IgD-negative memory B cell (primary cell): ENCODE measurements at regions not wholly inside any gene's neighbourhood (a gene's known extent, or its start where the extent isn't known, plus 50 kb on each side); places are given as distances from the start of the nearest gene placed in this dataset.

Experiments
- H3K27ac Mint-ChIP-seq, 3 donors: one replicate each; pipeline ENCODE4 v1.8.0; 2020 to 2022; ENCODE audit warnings: mild to moderate bottlenecking in 3 of 3, mixed read lengths in 3 of 3, moderate library complexity in 1 of 3
- H3K27me3 Mint-ChIP-seq: one replicate; pipeline ENCODE4 v1.8.0; 2021; ENCODE audit warnings: mixed read lengths
- H3K36me3 Mint-ChIP-seq: one replicate; pipeline ENCODE4 v1.8.0; 2020; ENCODE audit warnings: mild to moderate bottlenecking, mixed read lengths
- H3K4me1 Mint-ChIP-seq, 3 donors: one replicate each; pipeline ENCODE4 v1.8.0; 2020 to 2022; ENCODE audit warnings: mixed read lengths in 3 of 3, mild to moderate bottlenecking in 1 of 3
- H3K4me3 Mint-ChIP-seq, 4 donors: one replicate each; pipeline ENCODE4 v1.8.0; 2020 to 2022; ENCODE audit warnings: mild to moderate bottlenecking in 4 of 4, mixed read lengths in 4 of 4, moderate library complexity in 3 of 4
- H3K9me3 Mint-ChIP-seq, 3 donors: one replicate each; pipeline ENCODE4 v1.8.0; 2020 to 2021; ENCODE audit warnings: mixed read lengths in 3 of 3, mild to moderate bottlenecking in 1 of 3

DNA sequence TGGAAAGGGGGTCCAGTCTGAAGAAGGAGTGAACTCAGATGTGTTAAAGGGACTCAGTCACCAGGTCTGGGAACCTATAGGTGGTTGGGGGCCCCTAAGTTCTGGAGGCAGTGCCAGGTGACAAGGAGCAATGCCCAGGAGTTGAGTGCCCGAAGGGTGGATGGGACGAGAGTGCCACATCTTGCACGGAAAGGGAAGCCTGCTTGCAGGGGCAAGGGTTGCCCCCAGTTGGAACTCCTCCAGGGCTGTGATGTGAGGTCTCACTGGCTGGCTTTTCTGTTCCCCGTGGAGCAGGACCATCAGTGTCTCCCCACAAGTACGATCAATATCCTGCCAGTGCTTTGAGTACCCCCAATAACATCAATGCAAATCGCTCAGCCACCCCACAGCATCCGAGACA lies 107.3 kb downstream of the TOMM20 start:
- no peak overlapping the region for H3K27ac Mint-ChIP-seq
- H3K4me1 Mint-ChIP-seq, result peaks cover 0 to 16% (median 4%) of the 10 kb centered on the region in 3 donors
- no peaks in the 10 kb centered on the region for H3K36me3 Mint-ChIP-seq
- H3K9me3 Mint-ChIP-seq, result no peaks in the 10 kb centered on the region
- H3K4me3 Mint-ChIP-seq, result no peak overlapping the region
- H3K27me3 Mint-ChIP-seq, result no peaks in the 10 kb centered on the region

DNA sequence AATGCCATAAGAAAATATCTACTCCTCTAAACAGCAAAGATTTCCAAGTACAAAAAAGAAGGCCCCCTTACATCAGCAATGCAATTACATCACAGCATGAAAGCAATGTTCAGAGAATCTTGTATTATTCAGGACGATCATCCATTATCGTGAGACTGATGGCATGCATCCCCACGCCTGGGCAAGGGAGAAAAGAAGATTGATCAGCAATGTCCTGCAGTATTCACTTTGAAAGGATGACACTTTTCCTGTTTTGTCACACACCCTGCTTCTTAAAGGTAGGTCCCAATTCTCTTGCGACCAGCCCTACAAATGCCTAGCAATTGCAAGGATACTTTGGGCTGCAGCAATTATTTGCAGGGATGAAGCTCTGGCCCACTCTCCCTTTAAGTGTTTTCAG lies 108.7 kb downstream of the TOMM20 start:
- Mint-ChIP-seq H3K4me3 (no peak overlapping the region), H3K36me3 (no peaks in the 10 kb centered on the region), H3K9me3 (no peaks in the 10 kb centered on the region), H3K4me1 (peaks cover 9 to 24% (median 14%) of the 10 kb centered on the region in 3 donors), H3K27ac (no peak overlapping the region), H3K27me3 (no peaks in the 10 kb centered on the region)

DNA sequence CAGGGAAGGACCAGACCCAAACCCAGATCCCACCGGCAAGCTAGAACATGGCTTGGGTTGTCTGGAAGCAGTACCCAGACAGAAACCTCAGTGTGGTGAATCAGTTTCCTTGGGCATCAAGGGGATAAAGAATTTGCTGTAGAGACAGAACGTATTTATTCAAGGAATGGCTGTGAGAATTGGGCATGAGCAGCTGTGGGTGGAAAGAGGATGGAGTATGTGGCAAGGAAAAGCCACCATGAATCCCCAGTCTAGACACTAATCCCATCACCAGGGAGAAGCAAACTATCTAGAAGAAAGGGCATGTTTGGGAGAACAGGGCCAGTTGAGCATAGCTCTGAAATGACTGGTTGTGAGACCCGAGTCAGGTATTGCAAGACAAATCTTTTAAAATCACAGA lies 109.2 kb downstream of the TOMM20 start:
- H3K4me1 Mint-ChIP-seq, result peaks cover 13 to 27% (median 18%) of the 10 kb centered on the region in 3 donors
- no peak overlapping the region for H3K27ac Mint-ChIP-seq
- H3K27me3 Mint-ChIP-seq, result no peaks in the 10 kb centered on the region
- H3K36me3 Mint-ChIP-seq, result no peaks in the 10 kb centered on the region
- no peaks in the 10 kb centered on the region for H3K9me3 Mint-ChIP-seq
- H3K4me3 Mint-ChIP-seq, result peak overlapping the region in 1 of 4 donors; percentile 17

DNA sequence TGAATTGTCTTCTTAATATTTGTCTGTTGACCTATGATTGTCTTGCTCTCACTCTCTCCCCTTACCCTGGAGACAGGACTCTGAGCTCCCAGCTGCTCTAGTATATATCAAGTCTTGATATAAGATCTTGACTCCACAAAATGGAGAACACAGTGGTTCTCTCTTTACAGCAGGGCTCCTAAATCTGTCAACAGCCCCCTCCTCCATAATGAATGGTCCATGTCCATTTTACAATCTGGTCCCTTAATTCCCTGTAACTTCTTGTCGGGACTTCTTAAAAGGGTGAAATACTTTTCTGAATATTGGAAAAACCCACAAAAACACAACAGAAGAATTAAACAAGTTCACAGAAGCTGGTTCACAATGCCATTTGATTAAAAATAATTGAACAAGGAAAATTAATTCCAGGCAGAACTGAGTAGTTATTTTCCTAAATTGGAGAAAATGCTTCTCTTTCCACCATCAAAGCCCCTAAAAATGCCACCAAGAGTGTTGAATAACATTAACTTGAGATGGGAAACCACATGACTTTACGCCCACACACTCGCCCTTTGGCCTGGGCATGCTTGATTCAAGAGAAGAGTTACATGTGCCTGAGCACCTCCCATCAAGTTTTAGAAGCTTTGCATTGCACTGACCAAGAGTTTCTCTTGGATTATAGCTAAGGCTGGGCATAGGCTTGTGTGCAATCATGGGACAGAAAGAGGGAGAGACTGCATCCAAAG lies 109.8 kb downstream of the TOMM20 start:
- Mint-ChIP-seq H3K27ac (no peak overlapping the region), H3K27me3 (no peaks in the 10 kb centered on the region), H3K4me1 (peaks cover 18 to 31% (median 24%) of the 10 kb centered on the region in 3 donors), H3K36me3 (no peaks in the 10 kb centered on the region), H3K4me3 (peak overlapping the region in 1 of 4 donors; percentile 17), H3K9me3 (no peaks in the 10 kb centered on the region)

DNA sequence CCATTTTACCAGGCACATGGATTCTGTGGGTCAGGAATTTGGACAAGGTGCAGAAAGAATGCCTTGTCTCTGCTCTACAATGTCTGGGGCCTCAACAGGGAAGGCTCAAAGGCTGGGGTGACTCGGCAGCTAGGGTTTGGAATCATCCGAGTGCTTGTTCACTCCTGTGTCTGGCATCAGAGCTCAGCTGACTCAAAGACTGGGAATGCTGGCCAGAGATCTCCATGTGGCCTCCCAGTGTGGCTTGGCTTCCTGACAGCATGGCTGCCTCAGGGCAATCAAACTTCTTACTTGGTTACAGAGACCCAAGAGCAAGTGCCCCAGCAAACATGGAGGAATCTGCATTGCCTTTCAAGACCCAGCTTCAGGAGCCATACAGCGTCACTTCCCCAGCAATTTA lies 110.5 kb downstream of the TOMM20 start:
- Mint-ChIP-seq H3K4me1 (peaks cover 18 to 33% (median 27%) of the 10 kb centered on the region in 3 donors), H3K4me3 (peak overlapping the region in 1 of 4 donors; percentile 13), H3K27ac (no peak overlapping the region), H3K9me3 (no peaks in the 10 kb centered on the region), H3K36me3 (no peaks in the 10 kb centered on the region), H3K27me3 (no peaks in the 10 kb centered on the region)

DNA sequence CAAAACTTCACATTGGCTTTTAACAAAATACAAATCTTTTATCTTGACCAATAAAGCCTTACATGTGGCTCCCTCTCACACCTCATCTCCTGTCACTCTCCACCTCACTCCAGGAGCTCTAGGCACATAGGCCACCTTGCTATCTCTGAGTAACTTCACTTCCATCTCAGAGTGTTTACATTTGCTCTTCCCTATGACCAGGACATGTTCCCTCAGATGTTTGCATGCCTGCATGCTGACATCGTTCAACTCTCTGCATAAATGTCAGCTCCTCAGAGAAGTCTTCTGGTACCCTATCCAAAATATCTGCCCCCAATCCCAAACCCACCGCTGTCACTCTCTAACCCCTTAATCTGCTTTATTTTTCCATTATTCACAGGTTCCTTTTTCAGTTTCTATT lies 110.9 kb downstream of the TOMM20 start:
- no peaks in the 10 kb centered on the region for H3K27me3 Mint-ChIP-seq
- H3K4me3 Mint-ChIP-seq, result peak overlapping the region in 1 of 4 donors; percentile 13
- peak overlapping the region in 1 of 3 donors; percentile 4 for H3K27ac Mint-ChIP-seq

DNA sequence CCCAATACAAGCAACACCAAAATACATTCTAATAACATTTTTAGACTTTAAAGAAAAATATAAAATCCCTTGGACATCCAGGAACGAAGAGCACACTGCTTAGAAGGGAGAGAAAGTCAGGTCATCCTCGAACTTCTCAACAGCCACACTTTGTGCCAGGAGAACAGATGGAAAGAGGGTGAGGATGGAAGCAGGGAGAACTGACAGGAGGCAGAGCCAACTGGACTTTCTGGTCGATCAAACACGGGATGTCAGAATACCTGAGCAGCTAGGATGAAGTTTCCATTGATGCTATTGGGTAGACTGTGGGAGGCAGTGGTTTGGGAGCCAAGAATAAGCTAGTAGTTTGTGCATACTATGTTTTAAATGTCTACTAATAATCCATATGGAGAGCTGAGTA lies 111.4 kb downstream of the TOMM20 start:
- no peaks in the 10 kb centered on the region for H3K27me3 Mint-ChIP-seq
- peaks cover 23 to 42% (median 33%) of the 10 kb centered on the region in 3 donors for H3K4me1 Mint-ChIP-seq
- H3K4me3 Mint-ChIP-seq, result no peak overlapping the region
- H3K9me3 Mint-ChIP-seq, result no peaks in the 10 kb centered on the region
- H3K36me3 Mint-ChIP-seq, result no peaks in the 10 kb centered on the region
- peak overlapping the region in 2 of 3 donors; percentile 4 to 28 for H3K27ac Mint-ChIP-seq

More for the DNA sequence above, 110.9 kb downstream of the TOMM20 start:
- peaks cover 18 to 37% (median 31%) of the 10 kb centered on the region in 3 donors for H3K4me1 Mint-ChIP-seq
- H3K36me3 Mint-ChIP-seq, result no peaks in the 10 kb centered on the region
- H3K9me3 Mint-ChIP-seq, result no peaks in the 10 kb centered on the region

DNA sequence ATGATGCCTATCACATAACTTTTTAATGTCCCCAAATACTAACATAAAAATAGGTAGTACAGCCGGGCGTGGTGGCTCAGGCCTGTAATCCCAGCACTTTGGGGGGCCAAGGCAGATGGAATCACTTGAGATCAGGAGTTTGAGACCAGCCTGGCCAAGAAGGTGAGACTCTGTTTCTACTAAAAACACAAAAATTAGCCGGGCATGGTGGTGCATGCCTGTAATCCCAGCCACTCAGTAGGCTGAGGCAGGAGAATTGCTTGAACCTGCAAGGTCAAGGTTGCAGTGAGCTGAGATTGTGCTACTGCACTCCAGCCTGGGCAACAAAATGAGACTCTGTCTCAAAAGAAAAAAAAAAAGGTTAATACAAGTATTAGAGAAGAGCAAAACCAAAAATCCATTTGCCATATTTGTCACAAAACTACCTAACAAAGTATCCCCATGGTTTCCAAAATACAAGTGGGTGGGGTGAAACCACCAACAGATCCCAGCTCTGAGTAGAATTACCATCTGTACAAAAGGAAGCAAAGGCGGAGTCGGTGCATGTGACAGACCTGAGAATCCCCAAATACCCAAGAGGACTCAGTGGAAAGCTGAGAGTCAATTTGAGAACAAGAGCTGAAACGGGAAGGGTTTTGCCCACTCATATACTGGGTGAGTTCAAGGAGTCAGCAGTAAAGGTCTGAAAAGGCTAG lies 113.2 kb downstream of the TOMM20 start:
- H3K4me3 Mint-ChIP-seq, result peak overlapping the region in 3 of 4 donors; percentile 27 to 54 (median 30)

DNA sequence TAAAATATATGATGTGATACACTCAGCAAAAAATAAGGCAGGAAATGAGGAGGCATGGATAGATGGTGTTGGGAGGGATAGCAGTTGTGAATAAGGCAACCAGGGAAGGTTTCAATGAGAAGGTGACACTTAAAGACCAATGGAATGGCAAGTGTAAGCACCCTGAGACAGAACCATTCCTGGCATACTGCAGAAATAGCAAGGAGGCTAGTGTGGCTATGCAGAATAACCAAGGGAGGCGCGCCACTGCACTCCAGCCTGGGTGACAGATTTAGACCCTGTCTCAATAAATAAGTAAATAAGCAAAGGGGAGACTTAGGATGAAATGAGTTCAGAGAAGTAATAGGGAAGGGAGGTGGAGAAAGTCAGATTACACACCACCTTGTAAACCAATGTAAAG lies 113.9 kb downstream of the TOMM20 start:
- peaks cover 38 to 57% (median 48%) of the 10 kb centered on the region in 3 donors for H3K4me1 Mint-ChIP-seq
- no peaks in the 10 kb centered on the region for H3K9me3 Mint-ChIP-seq
- H3K4me3 Mint-ChIP-seq, result peak overlapping the region in 2 of 4 donors; percentile 30 to 43
- peak overlapping the region; percentile 57 to 98 (median 97) for H3K27ac Mint-ChIP-seq
- no peaks in the 10 kb centered on the region for H3K36me3 Mint-ChIP-seq
- H3K27me3 Mint-ChIP-seq, result no peaks in the 10 kb centered on the region

More for the DNA sequence above, 113.2 kb downstream of the TOMM20 start:
- H3K36me3 Mint-ChIP-seq, result no peaks in the 10 kb centered on the region
- H3K9me3 Mint-ChIP-seq, result no peaks in the 10 kb centered on the region
- H3K27ac Mint-ChIP-seq, result peak overlapping the region; percentile 78 to 85 (median 85)
- H3K27me3 Mint-ChIP-seq, result no peaks in the 10 kb centered on the region
- H3K4me1 Mint-ChIP-seq, result peaks cover 37 to 55% (median 47%) of the 10 kb centered on the region in 3 donors

DNA sequence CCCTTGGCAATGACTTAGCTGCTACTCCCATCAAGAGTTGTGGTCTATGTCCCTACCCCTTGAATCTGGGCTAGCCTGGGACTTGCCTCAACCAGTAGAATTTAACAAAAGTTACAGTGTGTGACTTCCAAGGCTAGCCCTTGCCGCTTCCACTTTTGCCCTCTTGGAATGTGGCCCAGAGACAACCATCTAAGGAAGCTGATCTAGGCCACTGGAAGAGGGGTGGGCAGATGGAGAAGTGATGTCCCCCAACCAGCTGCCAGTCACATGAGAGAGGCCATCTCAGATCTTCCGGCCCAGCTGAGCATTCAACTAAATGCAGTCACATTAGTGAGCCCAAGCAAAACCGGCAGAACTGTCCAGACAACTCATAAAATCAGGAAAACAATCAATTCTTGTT lies 115.1 kb downstream of the TOMM20 start:
- Mint-ChIP-seq H3K27ac (peak overlapping the region; percentile 85 to 98 (median 97)), H3K36me3 (no peaks in the 10 kb centered on the region), H3K4me3 (peak overlapping the region in 2 of 4 donors; percentile 7 to 66), H3K4me1 (peaks cover 48 to 66% (median 58%) of the 10 kb centered on the region in 3 donors), H3K9me3 (no peaks in the 10 kb centered on the region), H3K27me3 (no peaks in the 10 kb centered on the region)

DNA sequence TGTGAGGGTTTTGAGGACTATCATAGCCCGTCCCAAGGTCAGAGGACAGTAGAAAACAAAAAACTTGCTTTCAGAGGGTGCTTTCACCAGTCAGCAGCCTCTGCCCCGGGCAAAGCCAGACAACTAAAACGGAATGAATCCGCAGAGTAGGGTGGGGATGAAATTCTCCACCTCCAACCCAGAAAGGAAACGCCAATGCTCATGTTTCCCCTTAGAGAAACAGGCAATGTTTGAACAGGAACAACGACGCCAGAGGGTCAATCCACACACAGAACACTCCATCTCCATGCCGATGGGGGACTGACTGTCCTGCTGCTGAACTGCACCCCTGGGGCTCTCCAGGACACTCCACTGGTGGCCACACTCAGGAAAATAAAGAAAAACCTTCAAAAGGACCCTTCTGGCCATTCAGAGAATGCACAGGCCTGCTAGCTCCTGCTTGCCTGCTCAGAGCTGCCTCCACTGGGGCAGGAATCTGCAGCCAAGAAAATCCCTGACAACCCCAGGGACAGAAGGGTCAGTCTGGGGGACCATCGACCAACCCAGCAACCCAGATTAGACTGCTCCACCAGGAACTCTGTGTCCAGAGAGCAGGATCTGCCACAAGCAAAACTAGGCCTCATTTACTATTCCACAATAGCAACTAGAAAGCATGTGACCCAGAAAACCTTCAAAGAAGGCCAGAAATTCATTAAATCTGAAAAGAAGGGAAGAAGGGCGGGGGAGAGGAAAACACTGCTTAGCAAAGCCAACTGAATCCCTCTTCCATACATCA lies 116.0 kb downstream of the TOMM20 start:
- Mint-ChIP-seq H3K27ac (peak overlapping the region; percentile 85 to 98 (median 97)), H3K9me3 (no peaks in the 10 kb centered on the region), H3K27me3 (no peaks in the 10 kb centered on the region), H3K4me1 (peaks cover 49 to 68% (median 60%) of the 10 kb centered on the region in 3 donors), H3K36me3 (no peaks in the 10 kb centered on the region), H3K4me3 (peak overlapping the region in 3 of 4 donors; percentile 70 to 94 (median 88))

DNA sequence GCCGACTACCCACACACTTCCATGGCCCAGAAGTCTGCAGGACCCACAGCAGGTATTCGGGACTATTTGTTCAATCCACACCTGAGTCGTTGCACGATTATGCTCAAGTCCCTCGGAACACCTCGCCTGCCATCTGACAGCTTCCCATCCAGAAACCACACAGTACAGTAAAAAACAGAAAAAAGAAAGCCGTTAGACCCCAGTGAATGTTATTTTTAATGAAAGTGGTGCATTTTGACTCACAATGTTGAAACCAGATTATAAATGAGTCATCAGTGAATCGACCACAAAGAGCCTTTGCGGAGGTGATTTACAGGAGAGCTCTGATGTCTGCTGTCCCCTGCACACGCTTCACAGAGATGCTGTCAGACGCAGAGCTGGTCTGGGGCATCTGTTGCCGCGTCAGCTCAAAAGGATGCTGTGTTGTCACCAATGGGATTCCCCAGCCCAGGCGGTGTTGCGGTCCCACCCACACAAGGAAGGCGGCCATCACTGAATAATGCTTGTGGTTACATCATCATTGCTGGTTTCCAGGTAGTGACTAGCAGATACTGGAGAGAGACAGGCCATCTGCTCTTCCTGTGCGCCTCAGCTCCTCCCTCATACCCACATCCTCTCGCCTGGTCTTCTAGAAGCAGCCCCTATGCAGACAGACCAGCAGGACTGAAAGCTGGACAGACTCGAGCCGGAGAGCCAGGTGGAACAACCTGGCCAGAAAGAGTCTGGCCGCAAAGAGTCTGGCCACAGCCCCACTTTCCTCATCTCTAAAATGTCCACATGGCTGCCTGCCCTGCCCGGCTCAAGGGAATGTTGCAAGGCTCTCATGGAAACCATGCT lies 116.8 kb downstream of the TOMM20 start:
- no peaks in the 10 kb centered on the region for H3K36me3 Mint-ChIP-seq
- peak overlapping the region; percentile 85 to 98 (median 97) for H3K27ac Mint-ChIP-seq
- H3K4me3 Mint-ChIP-seq, result peak overlapping the region; percentile 67 to 94 (median 79)
- no peaks in the 10 kb centered on the region for H3K27me3 Mint-ChIP-seq
- no peaks in the 10 kb centered on the region for H3K9me3 Mint-ChIP-seq
- peaks cover 51 to 66% (median 55%) of the 10 kb centered on the region in 3 donors for H3K4me1 Mint-ChIP-seq

DNA sequence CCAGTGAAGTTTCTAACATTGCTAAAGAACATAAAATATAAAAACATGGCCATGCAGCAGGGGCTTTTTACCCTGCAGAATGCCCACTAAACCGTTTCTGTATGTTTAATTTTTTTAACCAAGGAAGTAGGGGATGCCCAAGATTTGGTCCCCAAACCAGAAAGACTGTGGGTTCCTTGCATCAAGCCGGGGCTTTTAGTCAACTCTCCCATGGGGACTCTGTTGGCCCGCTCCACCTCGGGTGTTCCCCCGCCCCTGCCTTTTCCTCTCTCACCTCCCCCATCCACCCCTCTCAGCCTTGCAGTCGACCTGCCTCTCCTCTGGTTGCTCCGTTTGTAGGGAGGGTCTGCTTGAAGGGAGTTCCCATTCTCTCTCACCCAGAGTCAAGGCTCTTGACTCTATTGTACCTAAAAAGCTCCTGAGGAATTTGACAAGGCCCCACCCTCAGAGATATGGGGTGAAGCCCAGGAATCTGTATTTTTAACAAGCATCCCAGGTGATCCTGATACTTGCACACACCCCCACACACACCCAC lies 117.5 kb downstream of the TOMM20 start:
- peak overlapping the region; percentile 67 to 94 (median 79) for H3K4me3 Mint-ChIP-seq
- peaks cover 0 to 1% (median 0%) of the 10 kb centered on the region in 3 donors for H3K9me3 Mint-ChIP-seq
- no peaks in the 10 kb centered on the region for H3K36me3 Mint-ChIP-seq
- peaks cover 55 to 68% (median 57%) of the 10 kb centered on the region in 3 donors for H3K4me1 Mint-ChIP-seq
- H3K27ac Mint-ChIP-seq, result peak overlapping the region; percentile 85 to 98 (median 97)
- H3K27me3 Mint-ChIP-seq, result no peaks in the 10 kb centered on the region
